ENCODE measurements at regions not wholly inside any gene's neighbourhood (a gene's known extent, or its start where the extent isn't known, plus 50 kb on each side); places are given as distances from the start of the nearest gene placed in this dataset.
"Not testable (repeated sequence)": the region's sequence is repeated elsewhere in the genome, so short reads cannot be mapped to it uniquely, and the experiment has no call there.

DNA sequence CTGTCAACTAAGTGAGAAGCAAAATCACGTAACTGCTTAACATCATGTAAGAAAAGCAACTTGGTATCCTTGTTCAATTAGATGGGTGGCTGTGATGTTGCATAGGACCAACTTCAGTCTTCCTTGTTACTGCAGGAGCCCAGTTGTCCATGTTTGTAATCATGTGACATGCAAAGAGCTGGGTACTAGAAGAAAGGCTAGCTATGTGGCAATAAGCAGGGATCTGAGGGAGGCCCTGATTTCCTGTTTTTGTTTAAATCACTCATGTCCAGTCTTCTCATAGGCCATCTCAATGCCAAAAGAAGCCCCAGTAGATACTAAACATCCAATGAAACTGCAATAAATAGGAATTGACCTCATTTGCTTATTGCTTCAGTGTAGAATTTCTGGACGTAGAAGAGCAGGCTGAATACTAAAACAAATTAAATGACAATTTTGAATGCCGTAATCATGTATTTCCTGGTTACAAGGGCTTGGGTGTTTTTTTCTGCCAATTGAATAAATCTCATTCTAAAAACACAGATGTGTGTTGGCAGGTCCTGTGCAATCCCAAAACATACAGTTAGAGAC, 140.8 kb upstream of the ARHGAP20 start:
- TF ChIP-seq, protein P1, sequence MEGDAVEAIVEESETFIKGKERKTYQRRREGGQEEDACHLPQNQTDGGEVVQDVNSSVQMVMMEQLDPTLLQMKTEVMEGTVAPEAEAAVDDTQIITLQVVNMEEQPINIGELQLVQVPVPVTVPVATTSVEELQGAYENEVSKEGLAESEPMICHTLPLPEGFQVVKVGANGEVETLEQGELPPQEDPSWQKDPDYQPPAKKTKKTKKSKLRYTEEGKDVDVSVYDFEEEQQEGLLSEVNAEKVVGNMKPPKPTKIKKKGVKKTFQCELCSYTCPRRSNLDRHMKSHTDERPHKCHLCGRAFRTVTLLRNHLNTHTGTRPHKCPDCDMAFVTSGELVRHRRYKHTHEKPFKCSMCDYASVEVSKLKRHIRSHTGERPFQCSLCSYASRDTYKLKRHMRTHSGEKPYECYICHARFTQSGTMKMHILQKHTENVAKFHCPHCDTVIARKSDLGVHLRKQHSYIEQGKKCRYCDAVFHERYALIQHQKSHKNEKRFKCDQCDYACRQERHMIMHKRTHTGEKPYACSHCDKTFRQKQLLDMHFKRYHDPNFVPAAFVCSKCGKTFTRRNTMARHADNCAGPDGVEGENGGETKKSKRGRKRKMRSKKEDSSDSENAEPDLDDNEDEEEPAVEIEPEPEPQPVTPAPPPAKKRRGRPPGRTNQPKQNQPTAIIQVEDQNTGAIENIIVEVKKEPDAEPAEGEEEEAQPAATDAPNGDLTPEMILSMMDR (IDR thresholded peaks at IDR 0.05), result no peak
- Mint-ChIP-seq H3K27ac (no peak overlapping the region), H3K4me1 (no peaks in the 10 kb centered on the region), H3K27me3 (ENCODE audit: low read depth in 2 of 2) (peaks cover 0 to 3% of the 10 kb centered on the region in 2 donors), H3K9me3 (peaks cover 3 to 6% of the 10 kb centered on the region in 2 donors), H3K36me3 (no peaks in the 10 kb centered on the region), H3K4me3 (no peak overlapping the region)
- Histone ChIP-seq H3K36me3 (ENCODE audit: control insufficient read depth, insufficient read depth, low read length) (no peaks in the 10 kb centered on the region), H3K9me3 (ENCODE audit: control insufficient read depth, insufficient read depth, low read length) (no peaks in the 10 kb centered on the region), H3K4me1 (ENCODE audit: control insufficient read depth, insufficient read depth, low read length) (no peaks in the 10 kb centered on the region), H3K27me3 (ENCODE audit: control insufficient read depth, insufficient read depth, low read length) (no peaks in the 10 kb centered on the region), H3K4me3 (ENCODE audit: low read length) (no peak overlapping the region), H3K27ac (ENCODE audit: low read length) (no peak overlapping the region)
- DNase-seq (no peak), ATAC-seq (no peak)
- 91% methylated on average over 3 of the region's 3 CpGs for WGBS (ENCODE audit: insufficient coverage)
- intact Hi-C loops (cut with micrococcal nuclease), result no loop called here

GRCh38 chr11:110850846-110851245, 138.6 kb upstream of the ARHGAP20 start:
- ATAC-seq, result no peak
- Mint-ChIP-seq H3K4me3 (no peak overlapping the region), H3K27me3 (ENCODE audit: low read depth in 2 of 2) (peaks cover 0 to 6% of the 10 kb centered on the region in 2 donors), H3K27ac (no peak overlapping the region), H3K4me1 (no peaks in the 10 kb centered on the region), H3K36me3 (no peaks in the 10 kb centered on the region), H3K9me3 (peaks cover 3 to 6% of the 10 kb centered on the region in 2 donors)
- TF ChIP-seq, protein P1 (IDR thresholded peaks at IDR 0.05), result no peak
- intact Hi-C loops (cut with micrococcal nuclease), result no loop called here
- Histone ChIP-seq H3K27ac (ENCODE audit: low read length) (no peak overlapping the region), H3K4me1 (ENCODE audit: control insufficient read depth, insufficient read depth, low read length) (no peaks in the 10 kb centered on the region), H3K27me3 (ENCODE audit: control insufficient read depth, insufficient read depth, low read length) (no peaks in the 10 kb centered on the region), H3K9me3 (ENCODE audit: control insufficient read depth, insufficient read depth, low read length) (no peaks in the 10 kb centered on the region), H3K4me3 (ENCODE audit: low read length) (no peak overlapping the region), H3K36me3 (ENCODE audit: control insufficient read depth, insufficient read depth, low read length) (no peaks in the 10 kb centered on the region)
- 92% methylated on average over 2 of the region's 3 CpGs for WGBS (ENCODE audit: insufficient coverage)
- DNase-seq, result no peak

DNA sequence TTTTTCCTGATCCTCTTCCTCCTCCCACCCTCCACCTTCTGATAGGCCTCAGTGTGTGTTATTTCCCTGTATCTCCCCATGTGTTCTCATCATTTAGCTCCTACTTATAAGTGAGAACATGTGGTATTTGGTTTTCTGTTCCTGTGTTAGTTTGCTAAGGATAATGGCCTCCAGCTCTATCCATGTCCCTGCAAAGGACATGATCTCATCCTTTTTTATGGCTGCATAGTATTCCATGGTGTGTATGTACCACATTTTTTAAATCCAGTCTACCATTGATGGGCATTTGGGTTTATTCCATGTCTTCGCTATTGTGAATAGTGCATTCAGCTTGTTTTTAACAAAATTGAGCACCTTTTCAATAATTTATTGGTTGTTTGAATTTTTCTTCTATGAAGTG, 130.8 kb upstream of the ARHGAP20 start:
- H3K9me3 ChIP-seq (ENCODE audit: control insufficient read depth, insufficient read depth, low read length); DNase-seq; H3K4me1 Mint-ChIP-seq; H3K36me3 Mint-ChIP-seq; intact Hi-C loops (cut with micrococcal nuclease); H3K4me3 Mint-ChIP-seq; H3K27me3 Mint-ChIP-seq (ENCODE audit: low read depth in 2 of 2); H3K4me3 ChIP-seq (ENCODE audit: low read length); H3K27ac Mint-ChIP-seq; H3K4me1 ChIP-seq (ENCODE audit: control insufficient read depth, insufficient read depth, low read length); ATAC-seq; H3K9me3 Mint-ChIP-seq; H3K27ac ChIP-seq (ENCODE audit: low read length); H3K27me3 ChIP-seq (ENCODE audit: control insufficient read depth, insufficient read depth, low read length); H3K36me3 ChIP-seq (ENCODE audit: control insufficient read depth, insufficient read depth, low read length): not testable (repeated sequence)
- WGBS (ENCODE audit: insufficient coverage), result 89% methylated on average over 1 of the region's 1 CpG

- DNase-seq, result no peak
- no peaks in the 10 kb centered on the region for H3K36me3 Mint-ChIP-seq
- H3K4me3 Mint-ChIP-seq, result no peak overlapping the region
- no peaks in the 10 kb centered on the region for H3K4me1 Mint-ChIP-seq
- H3K4me1 ChIP-seq (ENCODE audit: control insufficient read depth, insufficient read depth, low read length), result no peaks in the 10 kb centered on the region
- H3K27ac ChIP-seq (ENCODE audit: low read length), result no peak overlapping the region
- no peak overlapping the region for H3K4me3 ChIP-seq (ENCODE audit: low read length)
- H3K36me3 ChIP-seq (ENCODE audit: control insufficient read depth, insufficient read depth, low read length), result no peaks in the 10 kb centered on the region
- H3K9me3 ChIP-seq (ENCODE audit: control insufficient read depth, insufficient read depth, low read length), result no peaks in the 10 kb centered on the region
- no peak for ATAC-seq
- H3K27ac Mint-ChIP-seq, result no peak overlapping the region
- H3K27me3 Mint-ChIP-seq (ENCODE audit: low read depth in 2 of 2), result no peaks in the 10 kb centered on the region
- no peaks in the 10 kb centered on the region for H3K27me3 ChIP-seq (ENCODE audit: control insufficient read depth, insufficient read depth, low read length)
- WGBS (ENCODE audit: insufficient coverage), result 42% methylated on average over 1 of the region's 2 CpGs
- intact Hi-C loops (cut with micrococcal nuclease), result no loop called here
- peaks cover 0 to 5% of the 10 kb centered on the region in 2 donors for H3K9me3 Mint-ChIP-seq
- TF ChIP-seq, protein P1 (IDR thresholded peaks at IDR 0.05), result no peak
Observed at GRCh38 chr11:110838808-110839207, 126.6 kb upstream of the ARHGAP20 start.
